HG02678 (cell line): ENCODE measurements at regions not wholly inside any gene's neighbourhood (a gene's known extent, or its start where the extent isn't known, plus 50 kb on each side); places are given as distances from the start of the nearest gene placed in this dataset.
"Not testable (repeated sequence)": the region's sequence is repeated elsewhere in the genome, so short reads cannot be mapped to it uniquely, and the experiment has no call there.

Experiments
- ATAC-seq: cut with Tn5 transposase; IDR thresholded peaks from one replicate; pipeline ENCODE4 v1.9.1; 2021; ENCODE audit warnings: mild to moderate bottlenecking, moderate library complexity; ENCODE audit not compliant: unreplicated experiment

GRCh38 chr2:142290931-142291330 is 160.1 kb upstream of the LRP1B start:
- ATAC-seq, result no peak

- ATAC-seq, result peak; percentile 67
These were observed 155.8 kb upstream of the LRP1B start for GRCh38 chr2:142286618-142287017.

- ATAC-seq, result no peak
These were observed 154.7 kb upstream of the LRP1B start for GRCh38 chr2:142285480-142285879.

- ATAC-seq, result not testable (repeated sequence)
These were observed 153.5 kb upstream of the LRP1B start for GRCh38 chr2:142284336-142284735.

- no peak for ATAC-seq
These were observed 150.0 kb upstream of the LRP1B start for GRCh38 chr2:142280831-142281230.

- no peak for ATAC-seq
These were observed 140.2 kb upstream of the LRP1B start for GRCh38 chr2:142270990-142271389.

GRCh38 chr2:142270291-142270690 is 139.5 kb upstream of the LRP1B start:
- no peak for ATAC-seq

- no peak for ATAC-seq
These were observed 128.5 kb upstream of the LRP1B start for GRCh38 chr2:142259356-142259755.

GRCh38 chr2:142254031-142254430 is 123.2 kb upstream of the LRP1B start:
- no peak for ATAC-seq

GRCh38 chr2:142241016-142241415 is 110.2 kb upstream of the LRP1B start:
- no peak for ATAC-seq

- no peak for ATAC-seq
These were observed 105.4 kb upstream of the LRP1B start for GRCh38 chr2:142236181-142236580.

- no peak for ATAC-seq
These were observed 103.9 kb upstream of the LRP1B start for GRCh38 chr2:142234741-142235140.

GRCh38 chr2:142223309-142223708 is 92.5 kb upstream of the LRP1B start:
- ATAC-seq, result no peak

GRCh38 chr2:142222715-142223114 is 91.9 kb upstream of the LRP1B start:
- no peak for ATAC-seq

GRCh38 chr2:142220901-142221300 is 90.1 kb upstream of the LRP1B start:
- ATAC-seq, result no peak

- no peak for ATAC-seq
These were observed 89.4 kb upstream of the LRP1B start for GRCh38 chr2:142220239-142220638.

GRCh38 chr2:142218471-142218870 is 87.7 kb upstream of the LRP1B start:
- ATAC-seq, result no peak

- ATAC-seq, result no peak
These were observed 87.0 kb upstream of the LRP1B start for GRCh38 chr2:142217804-142218203.

- no peak for ATAC-seq
These were observed 69.2 kb upstream of the LRP1B start for GRCh38 chr2:142200062-142200461.

GRCh38 chr2:142199073-142199472 is 68.3 kb upstream of the LRP1B start:
- ATAC-seq, result no peak

GRCh38 chr2:142190805-142191204 is 60.0 kb upstream of the LRP1B start:
- no peak for ATAC-seq

- ATAC-seq, result no peak
These were observed 58.7 kb upstream of the LRP1B start for GRCh38 chr2:142189501-142189900.

GRCh38 chr2:142188562-142188961 is 57.7 kb upstream of the LRP1B start:
- ATAC-seq, result no peak
